Activated CD8-positive, alpha-beta T cell treated with anti-CD3 and anti-CD28 coated beads, Interleukin-2, amount 10 ng/mL, durations not matched to agents 7 days and 5 days (primary cell): ENCODE measurements at regions not wholly inside any gene's neighbourhood (a gene's known extent, or its start where the extent isn't known, plus 50 kb on each side); places are given as distances from the start of the nearest gene placed in this dataset.

ENCODE experiments used
- ATAC-seq: fragments of 150-1000 bp; cut with Tn5 transposase; one replicate; pipeline ENCODE4 v1.10.0; 2021; ENCODE audit warnings: moderate library complexity
- CTCF ChIA-PET: fragments of 350-600 bp; sonication (Branson Sonifier 250); formaldehyde crosslinking; loops from one replicate; lab custom pipeline; 2021; ENCODE audit warnings: antibody characterized with exemption; lab: Charles Lee
- POLR2A ChIA-PET: fragments of 350-600 bp; sonication (Branson Sonifier 250); formaldehyde crosslinking; loops from one replicate; lab custom pipeline; 2021; ENCODE audit warnings: antibody characterized with exemption; lab: Charles Lee
- DNase-seq: peaks from one replicate; pipeline ENCODE4 v3.0.0-alpha.2; 2020
- H3K27ac Mint-ChIP-seq: one replicate; pipeline ENCODE4 v1.8.0; 2021; ENCODE audit warnings: mild to moderate bottlenecking, mixed read lengths
- H3K27me3 Mint-ChIP-seq: one replicate; pipeline ENCODE4 v1.8.0; 2021; ENCODE audit warnings: low read depth, mixed read lengths
- H3K36me3 Mint-ChIP-seq: one replicate; pipeline ENCODE4 v1.8.0; 2021; ENCODE audit warnings: low read depth, mixed read lengths
- H3K4me1 Mint-ChIP-seq: one replicate; pipeline ENCODE4 v1.8.0; 2021; ENCODE audit warnings: low read depth, mixed read lengths
- H3K4me3 Mint-ChIP-seq: one replicate; pipeline ENCODE4 v1.8.0; 2021; ENCODE audit warnings: mild to moderate bottlenecking, mixed read lengths
- H3K9me3 Mint-ChIP-seq: one replicate; pipeline ENCODE4 v1.8.0; 2022; ENCODE audit warnings: mixed read lengths; ENCODE audit not compliant: insufficient read depth

GRCh38 chr22:49721211-49721763 lies 106.4 kb downstream of the BRD1 start:
- POLR2A ChIA-PET, result no interaction called here
- Mint-ChIP-seq H3K27ac (no peak overlapping the region), H3K27me3 (peaks cover 9% of the 10 kb centered on the region), H3K4me3 (no peak overlapping the region), H3K36me3 (no peaks in the 10 kb centered on the region), H3K4me1 (peaks cover 16% of the 10 kb centered on the region), H3K9me3 (no peaks in the 10 kb centered on the region)
- CTCF ChIA-PET, result no interaction called here
- DNase-seq (no peak), ATAC-seq (no peak)

DNA sequence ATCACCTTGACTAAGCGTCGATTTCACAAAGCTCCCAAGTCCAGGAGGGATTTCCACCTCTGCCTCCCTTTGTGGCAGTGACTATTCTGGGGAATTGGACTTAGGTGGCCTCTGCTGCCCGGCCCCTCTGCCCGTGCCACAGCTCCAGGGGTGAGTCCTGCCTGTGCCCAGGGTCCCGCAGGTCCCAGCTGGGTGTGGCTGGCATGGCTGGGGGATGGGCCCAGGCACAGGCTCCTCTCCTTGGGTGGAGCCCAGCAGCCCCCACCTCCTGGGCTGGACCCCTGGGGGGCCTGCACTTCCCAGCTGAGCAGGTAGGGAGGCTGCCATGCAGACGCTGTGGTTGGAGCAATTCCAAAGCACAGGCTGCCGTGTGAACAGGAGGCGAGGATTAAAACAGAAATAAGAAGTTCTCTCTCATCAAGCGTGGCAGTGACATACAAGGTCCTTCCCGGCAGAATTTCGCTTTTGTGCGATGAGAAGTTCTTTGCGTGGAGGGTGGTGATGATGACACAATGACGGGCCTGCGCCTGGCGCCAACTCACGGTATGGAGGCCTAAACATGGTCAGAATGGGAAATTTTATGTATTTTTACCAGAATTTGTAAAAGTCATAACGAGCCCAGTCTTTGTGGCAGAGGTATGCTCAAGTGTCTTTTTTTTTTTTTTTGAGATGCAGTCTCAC lies 107.3 kb downstream of the BRD1 start:
- DNase-seq (no peak), ATAC-seq (no peak)
- Mint-ChIP-seq H3K9me3 (no peaks in the 10 kb centered on the region), H3K4me1 (peaks cover 16% of the 10 kb centered on the region), H3K4me3 (no peak overlapping the region), H3K27me3 (peaks cover 4% of the 10 kb centered on the region), H3K27ac (no peak overlapping the region), H3K36me3 (no peaks in the 10 kb centered on the region)
- POLR2A ChIA-PET, result no interaction called here
- CTCF ChIA-PET, result no interaction called here

DNA sequence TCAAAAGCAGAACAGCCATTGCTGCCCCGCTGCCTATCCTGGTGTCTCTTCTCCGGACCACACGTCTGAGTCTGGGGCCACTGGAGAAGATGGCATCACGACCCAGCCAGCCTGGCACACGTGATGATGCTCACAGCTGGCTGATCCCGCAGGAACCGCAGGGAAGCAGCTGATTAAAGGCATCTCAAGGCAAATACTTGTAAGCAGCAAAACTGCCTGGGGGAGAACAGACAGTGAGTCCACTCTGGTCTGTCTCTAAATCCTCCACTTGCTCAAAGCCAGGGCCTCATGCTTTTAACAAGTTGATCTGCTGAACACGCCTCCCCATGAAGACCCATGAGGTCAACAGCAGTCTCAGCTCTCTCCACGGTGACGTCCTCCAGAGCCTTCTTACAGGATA lies 108.6 kb downstream of the BRD1 start:
- ChIA-PET CTCF (no interaction called here), POLR2A (no interaction called here)
- Mint-ChIP-seq H3K4me3 (no peak overlapping the region), H3K4me1 (peaks cover 12% of the 10 kb centered on the region), H3K27ac (no peak overlapping the region), H3K9me3 (no peaks in the 10 kb centered on the region), H3K27me3 (peaks cover 4% of the 10 kb centered on the region), H3K36me3 (no peaks in the 10 kb centered on the region)
- ATAC-seq (no peak), DNase-seq (no peak)

DNA sequence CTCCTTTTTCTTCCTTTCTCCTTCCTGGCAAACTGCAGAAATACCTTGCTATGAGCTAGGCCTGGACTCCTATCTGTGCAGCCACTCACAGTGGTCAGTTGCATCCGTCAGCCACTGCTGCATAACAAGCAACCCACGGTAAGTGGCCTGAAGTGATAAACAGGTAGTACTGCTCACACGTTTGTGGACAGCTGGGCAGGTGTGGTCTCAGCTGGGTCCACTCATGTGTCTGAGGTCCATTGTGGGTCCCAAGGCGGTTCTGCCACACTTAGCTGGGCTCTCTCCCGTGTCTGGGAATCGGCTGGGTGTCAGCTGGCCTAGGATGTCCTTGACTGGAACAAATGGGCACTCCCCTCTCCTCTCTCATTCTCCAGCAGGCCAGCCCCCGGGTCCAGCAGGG lies 109.3 kb downstream of the BRD1 start:
- Mint-ChIP-seq H3K9me3 (no peaks in the 10 kb centered on the region), H3K27me3 (peaks cover 2% of the 10 kb centered on the region), H3K27ac (no peak overlapping the region), H3K4me3 (no peak overlapping the region), H3K4me1 (peaks cover 5% of the 10 kb centered on the region), H3K36me3 (no peaks in the 10 kb centered on the region)
- no peak for DNase-seq
- CTCF ChIA-PET, result no interaction called here
- POLR2A ChIA-PET, result no interaction called here
- ATAC-seq, result no peak

- Mint-ChIP-seq H3K4me3 (no peak overlapping the region), H3K27ac (no peak overlapping the region), H3K9me3 (no peaks in the 10 kb centered on the region), H3K27me3 (no peaks in the 10 kb centered on the region), H3K4me1 (peaks cover 1% of the 10 kb centered on the region), H3K36me3 (no peaks in the 10 kb centered on the region)
- ATAC-seq (no peak), DNase-seq (no peak)
- POLR2A ChIA-PET, result no interaction called here
- CTCF ChIA-PET, result no interaction called here
Observed at GRCh38 chr22:49717322-49717919, 110.3 kb downstream of the BRD1 start.

- Mint-ChIP-seq H3K4me1 (no peaks in the 10 kb centered on the region), H3K27ac (no peak overlapping the region), H3K36me3 (no peaks in the 10 kb centered on the region), H3K4me3 (no peak overlapping the region), H3K9me3 (no peaks in the 10 kb centered on the region), H3K27me3 (no peaks in the 10 kb centered on the region)
- ATAC-seq (no peak), DNase-seq (no peak)
- POLR2A ChIA-PET, result no interaction called here
- CTCF ChIA-PET, result no interaction called here
Observed at GRCh38 chr22:49716441-49716840, 111.2 kb downstream of the BRD1 start.

DNA sequence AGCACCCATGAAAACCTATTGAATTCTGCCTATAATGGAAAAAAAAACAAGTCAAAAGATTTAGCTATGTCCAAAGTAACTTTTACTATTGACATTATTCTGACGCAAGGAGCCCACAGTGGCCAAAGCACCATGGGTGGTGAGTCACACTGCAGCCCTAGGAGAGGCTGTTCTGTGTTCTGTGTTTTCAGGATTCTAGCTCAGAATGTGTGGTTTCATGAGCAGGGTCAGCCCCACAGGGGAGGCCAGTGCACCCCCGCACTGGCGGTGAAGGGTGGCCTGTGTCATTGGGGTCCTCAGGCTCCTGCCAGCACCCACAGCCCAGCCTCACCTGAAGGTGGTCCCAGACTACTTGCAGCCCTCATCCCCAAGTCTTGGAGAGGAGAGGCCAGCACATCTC lies 112.2 kb downstream of the BRD1 start:
- DNase-seq (no peak), ATAC-seq (no peak)
- H3K9me3 Mint-ChIP-seq, result no peaks in the 10 kb centered on the region
- no peak overlapping the region for H3K27ac Mint-ChIP-seq
- no peak overlapping the region for H3K4me3 Mint-ChIP-seq
- H3K4me1 Mint-ChIP-seq, result no peaks in the 10 kb centered on the region
- ChIA-PET CTCF (no interaction called here), POLR2A (no interaction called here)
- H3K27me3 Mint-ChIP-seq, result no peaks in the 10 kb centered on the region
- H3K36me3 Mint-ChIP-seq, result no peaks in the 10 kb centered on the region

GRCh38 chr22:49713003-49713402 lies 114.7 kb downstream of the BRD1 start:
- H3K27me3 Mint-ChIP-seq, result no peaks in the 10 kb centered on the region
- no peak overlapping the region for H3K4me3 Mint-ChIP-seq
- DNase-seq (no peak), ATAC-seq (no peak)
- no peaks in the 10 kb centered on the region for H3K4me1 Mint-ChIP-seq
- no peak overlapping the region for H3K27ac Mint-ChIP-seq
- ChIA-PET CTCF (no interaction called here), POLR2A (no interaction called here)
- H3K36me3 Mint-ChIP-seq, result no peaks in the 10 kb centered on the region
- H3K9me3 Mint-ChIP-seq, result peaks cover 3% of the 10 kb centered on the region

DNA sequence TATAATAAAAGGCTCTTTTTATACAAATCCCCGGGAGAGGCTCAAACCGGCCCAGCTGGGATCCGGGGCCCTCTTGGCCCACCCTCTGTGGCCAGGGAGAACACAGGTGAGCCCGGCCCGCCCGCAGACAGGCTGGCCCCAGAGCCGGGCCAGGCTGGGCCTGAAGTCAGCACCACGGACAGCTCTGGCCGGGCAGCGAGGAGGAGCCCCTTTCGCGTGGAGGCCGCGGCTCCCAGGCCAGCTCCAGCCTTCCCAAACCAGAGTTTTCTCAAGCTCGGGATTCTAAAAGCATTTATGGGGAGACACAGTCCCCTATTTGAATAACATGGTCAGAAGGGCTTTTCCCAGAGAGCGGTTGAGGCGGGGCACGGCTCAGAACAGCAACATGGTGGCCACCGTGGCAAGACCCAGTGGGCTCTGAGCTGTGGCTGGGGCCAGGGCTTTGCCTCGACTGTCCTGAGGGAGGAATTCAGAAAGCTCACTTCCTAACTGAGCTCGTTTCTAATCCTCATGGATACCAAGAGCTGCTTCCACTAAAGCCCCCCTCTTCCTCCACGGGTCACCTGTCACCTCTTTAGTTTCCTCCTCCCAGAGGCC lies 115.4 kb downstream of the BRD1 start:
- Mint-ChIP-seq H3K27me3 (no peaks in the 10 kb centered on the region), H3K4me3 (no peak overlapping the region), H3K27ac (no peak overlapping the region), H3K36me3 (no peaks in the 10 kb centered on the region), H3K4me1 (no peaks in the 10 kb centered on the region), H3K9me3 (peaks cover 3% of the 10 kb centered on the region)
- ChIA-PET CTCF (no interaction called here), POLR2A (no interaction called here)
- ATAC-seq, result no peak
- no peak for DNase-seq

DNA sequence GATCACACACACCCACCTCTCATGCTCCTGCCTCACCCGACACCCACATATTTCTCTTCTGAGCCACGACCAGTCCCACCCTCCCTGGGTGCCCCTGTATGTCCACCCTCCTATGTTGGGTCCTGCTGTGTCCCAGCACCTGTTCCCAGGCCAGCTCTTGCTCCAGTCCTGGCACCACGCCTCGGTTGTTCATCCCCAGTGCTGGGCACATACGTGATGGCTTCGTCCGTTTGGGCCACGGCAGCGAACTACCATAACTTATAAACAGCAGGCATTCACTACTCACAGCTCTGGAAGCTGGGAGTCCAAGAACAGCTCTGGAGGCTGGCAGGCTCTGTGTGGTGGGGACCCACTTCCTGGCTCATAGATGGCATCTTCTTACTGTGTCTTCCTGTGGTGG lies 116.9 kb downstream of the BRD1 start:
- Mint-ChIP-seq H3K4me1 (no peaks in the 10 kb centered on the region), H3K4me3 (no peak overlapping the region), H3K27ac (no peak overlapping the region), H3K9me3 (peaks cover 3% of the 10 kb centered on the region), H3K36me3 (no peaks in the 10 kb centered on the region), H3K27me3 (peaks cover 7% of the 10 kb centered on the region)
- ATAC-seq (no peak), DNase-seq (no peak)
- POLR2A ChIA-PET, result no interaction called here
- CTCF ChIA-PET, result no interaction called here

- peaks cover 8% of the 10 kb centered on the region for H3K27me3 Mint-ChIP-seq
- no peaks in the 10 kb centered on the region for H3K4me1 Mint-ChIP-seq
- no peak overlapping the region for H3K4me3 Mint-ChIP-seq
- ChIA-PET POLR2A (no interaction called here), CTCF (no interaction called here)
- DNase-seq, result no peak
- ATAC-seq, result no peak
- H3K9me3 Mint-ChIP-seq, result peaks cover 3% of the 10 kb centered on the region
- H3K36me3 Mint-ChIP-seq, result no peaks in the 10 kb centered on the region
- no peak overlapping the region for H3K27ac Mint-ChIP-seq
Observed at GRCh38 chr22:49709464-49709863, 118.2 kb downstream of the BRD1 start.

GRCh38 chr22:49705972-49706352 lies 121.7 kb downstream of the BRD1 start:
- H3K36me3 Mint-ChIP-seq, result no peaks in the 10 kb centered on the region
- CTCF ChIA-PET, result no interaction called here
- POLR2A ChIA-PET, result no interaction called here
- DNase-seq (no peak), ATAC-seq (no peak)
- H3K4me1 Mint-ChIP-seq, result no peaks in the 10 kb centered on the region
- no peak overlapping the region for H3K27ac Mint-ChIP-seq
- H3K27me3 Mint-ChIP-seq, result peaks cover 20% of the 10 kb centered on the region
- H3K4me3 Mint-ChIP-seq, result no peak overlapping the region
- peaks cover 11% of the 10 kb centered on the region for H3K9me3 Mint-ChIP-seq
